HG02798 (cell line): ENCODE measurements at regions not wholly inside any gene's neighbourhood (a gene's known extent, or its start where the extent isn't known, plus 50 kb on each side); places are given as distances from the start of the nearest gene placed in this dataset.

ENCODE experiments used
- ATAC-seq: cut with Tn5 transposase; IDR thresholded peaks from one replicate; pipeline ENCODE4 v1.9.1; 2021; ENCODE audit warnings: mild to moderate bottlenecking; ENCODE audit not compliant: unreplicated experiment, poor library complexity

GRCh38 chr6:41448256-41448655 is 97.9 kb upstream of the FOXP4 start:
- no peak for ATAC-seq

- no peak for ATAC-seq
Observed at GRCh38 chr6:41449399-41450245, 96.6 kb upstream of the FOXP4 start.

GRCh38 chr6:41450581-41450980 is 95.6 kb upstream of the FOXP4 start:
- ATAC-seq: no peak

GRCh38 chr6:41451039-41451438 is 95.1 kb upstream of the FOXP4 start:
- no peak for ATAC-seq

- no peak for ATAC-seq
Observed at GRCh38 chr6:41451515-41452163, 94.5 kb upstream of the FOXP4 start.

GRCh38 chr6:41452763-41453162 is 93.4 kb upstream of the FOXP4 start:
- ATAC-seq: no peak

- no peak for ATAC-seq
Observed at GRCh38 chr6:41453244-41453643, 92.9 kb upstream of the FOXP4 start.

- no peak for ATAC-seq
Observed at GRCh38 chr6:41454189-41454789, 91.9 kb upstream of the FOXP4 start.

- no peak for ATAC-seq
Observed at GRCh38 chr6:41455410-41455809, 90.8 kb upstream of the FOXP4 start.

GRCh38 chr6:41455818-41456217 is 90.4 kb upstream of the FOXP4 start:
- ATAC-seq: no peak

GRCh38 chr6:41457303-41457670 is 88.9 kb upstream of the FOXP4 start:
- no peak for ATAC-seq

- ATAC-seq: no peak
Observed at GRCh38 chr6:41459738-41460137, 86.4 kb upstream of the FOXP4 start.

GRCh38 chr6:41460742-41461336 is 85.3 kb upstream of the FOXP4 start:
- no peak for ATAC-seq

GRCh38 chr6:41462033-41462432 is 84.1 kb upstream of the FOXP4 start:
- no peak for ATAC-seq

- no peak for ATAC-seq
Observed at GRCh38 chr6:41463062-41463930, 82.9 kb upstream of the FOXP4 start.

- no peak for ATAC-seq
Observed at GRCh38 chr6:41464019-41464418, 82.2 kb upstream of the FOXP4 start.

GRCh38 chr6:41464481-41464880 is 81.7 kb upstream of the FOXP4 start:
- no peak for ATAC-seq

GRCh38 chr6:41466437-41466990 is 79.7 kb upstream of the FOXP4 start:
- no peak for ATAC-seq

GRCh38 chr6:41467061-41467460 is 79.1 kb upstream of the FOXP4 start:
- ATAC-seq: no peak
